Inflammatory macrophage (primary cell): ENCODE measurements at regions not wholly inside any gene's neighbourhood (a gene's known extent, or its start where the extent isn't known, plus 50 kb on each side); places are given as distances from the start of the nearest gene placed in this dataset.
"Not testable (repeated sequence)": the region's sequence is repeated elsewhere in the genome, so short reads cannot be mapped to it uniquely, and the experiment has no call there.

Source experiments
- DNase-seq, 2 donors: peaks; one replicate each; pipeline ENCODE4 v3.0.0-alpha.2; 2020 to 2022

DNA sequence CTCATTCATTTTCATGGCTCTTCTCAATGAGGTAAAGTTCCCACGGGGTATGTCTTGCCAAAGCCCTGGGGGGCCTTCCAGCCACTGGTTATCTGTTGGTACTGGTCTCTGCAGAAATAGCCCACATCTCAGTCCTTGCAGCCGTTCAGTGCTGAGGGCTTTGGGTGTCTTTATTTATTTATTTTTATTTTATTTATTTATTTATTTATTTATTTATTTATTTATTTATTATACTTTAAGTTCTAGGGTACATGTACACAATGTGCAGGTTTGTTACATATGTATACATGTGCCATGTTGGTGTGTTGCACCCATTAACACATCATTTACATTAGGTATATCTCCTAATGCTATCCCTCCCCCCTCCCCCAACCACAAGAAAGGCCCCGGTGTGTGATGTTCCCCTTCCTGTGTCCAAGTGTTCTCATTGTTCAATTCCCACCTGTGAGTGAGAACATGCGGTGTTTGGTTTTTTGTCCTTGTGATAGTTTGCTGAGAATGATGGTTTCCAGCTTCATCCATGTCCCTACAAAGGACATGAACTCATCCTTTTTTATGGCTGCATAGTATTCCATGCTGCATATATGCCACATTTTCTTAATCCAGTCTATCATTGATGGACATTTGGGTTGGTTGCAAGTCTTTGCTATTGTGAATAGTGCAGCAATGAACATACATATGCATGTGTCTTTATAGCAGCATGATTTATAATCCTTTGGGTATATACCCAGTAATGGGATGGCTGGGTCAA lies 308.1 kb upstream of the B3GAT1 start:
- not testable (repeated sequence) for DNase-seq

DNA sequence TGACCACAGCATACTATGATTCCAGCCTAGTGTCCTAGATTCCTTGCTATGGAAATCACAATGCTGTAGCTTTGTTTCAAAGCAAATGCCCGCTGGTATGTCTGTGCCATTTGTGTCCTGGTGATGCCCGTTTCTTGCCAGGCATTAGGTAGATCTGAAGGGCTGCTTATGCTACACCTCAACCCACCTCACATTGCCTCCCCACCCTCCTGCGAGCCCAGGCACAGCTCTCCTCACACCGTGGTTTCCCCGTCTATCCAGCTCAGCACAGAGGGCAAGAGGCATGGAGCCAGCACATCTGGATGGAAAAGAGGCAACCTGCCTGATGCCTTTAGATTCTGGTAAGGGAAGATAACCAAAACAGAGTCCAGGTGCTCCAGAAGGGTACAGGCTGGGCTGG lies 307.4 kb upstream of the B3GAT1 start:
- no peak for DNase-seq

DNA sequence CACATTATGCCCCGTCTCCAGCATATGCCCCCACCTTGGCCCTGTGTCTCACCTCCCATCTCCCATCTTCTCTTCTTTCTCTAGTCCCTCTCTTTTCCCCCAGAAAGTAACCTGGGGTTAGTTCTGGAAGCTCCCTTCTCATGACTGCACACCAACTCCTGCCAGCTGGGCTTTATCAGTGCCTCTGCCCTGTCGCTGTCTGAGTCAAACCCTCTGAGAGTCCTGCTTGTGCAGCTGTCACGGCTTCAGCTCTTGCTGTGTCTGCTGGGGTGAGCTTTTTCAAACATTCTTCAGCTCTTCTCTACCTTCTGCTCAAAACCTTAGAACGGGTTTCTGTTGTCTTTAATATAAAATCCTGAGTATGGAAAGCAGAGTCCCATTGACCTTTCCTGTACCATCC lies 304.5 kb upstream of the B3GAT1 start:
- DNase-seq, result no peak

DNA sequence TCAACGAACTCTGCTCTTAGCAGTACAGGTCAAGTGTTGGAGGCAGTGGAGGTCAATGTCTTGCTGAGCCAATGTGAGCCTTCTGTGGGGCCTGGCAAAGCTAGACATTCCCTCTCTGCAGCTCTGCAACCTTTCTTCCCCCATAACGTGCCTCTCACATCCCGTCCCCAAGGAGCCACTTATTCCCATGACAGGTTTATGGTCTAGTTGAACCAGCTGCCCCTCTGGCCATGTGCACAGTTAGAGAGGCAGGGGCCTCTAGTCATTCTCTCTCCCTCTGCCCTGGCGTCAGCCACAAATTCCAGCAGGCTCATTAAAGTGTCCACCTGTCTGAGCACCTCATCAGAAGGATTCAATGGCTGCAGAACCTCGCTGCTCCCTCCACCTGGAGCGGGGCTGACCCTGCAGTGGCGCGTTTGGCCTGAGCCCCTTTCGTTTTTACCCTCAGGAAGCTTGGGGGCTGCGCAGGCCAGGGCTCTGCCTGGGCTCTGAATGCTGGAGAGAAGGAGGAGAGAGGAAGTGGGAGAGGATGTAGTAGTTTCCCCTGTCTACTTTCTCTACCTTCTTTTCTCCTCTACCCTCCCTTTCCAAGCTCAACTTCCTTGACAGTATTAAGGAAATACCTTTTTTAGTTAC lies 302.1 kb upstream of the B3GAT1 start:
- DNase-seq, result no peak

- DNase-seq, result no peak
Observed at GRCh38 chr11:134712228-134713145, 300.4 kb upstream of the B3GAT1 start.

DNA sequence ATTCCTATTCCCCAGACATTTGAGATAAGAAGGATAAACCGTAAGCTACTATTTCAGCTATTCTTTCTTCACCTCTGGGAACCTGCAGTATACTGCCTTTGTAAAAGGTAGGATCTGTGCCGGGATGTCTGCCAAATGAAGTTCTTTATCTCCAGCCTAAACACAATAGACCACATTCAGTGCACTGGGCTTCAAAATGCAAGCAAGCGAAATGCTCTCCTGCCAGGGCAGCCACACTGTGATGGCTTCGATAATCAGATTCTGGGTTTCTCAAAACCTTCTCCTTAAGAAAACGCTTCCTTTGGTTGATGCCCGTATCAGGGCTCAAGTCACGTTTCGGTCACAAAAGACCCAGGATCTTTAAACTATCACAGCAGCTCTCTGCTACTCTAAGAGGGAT lies 299.5 kb upstream of the B3GAT1 start:
- DNase-seq, result no peak

DNA sequence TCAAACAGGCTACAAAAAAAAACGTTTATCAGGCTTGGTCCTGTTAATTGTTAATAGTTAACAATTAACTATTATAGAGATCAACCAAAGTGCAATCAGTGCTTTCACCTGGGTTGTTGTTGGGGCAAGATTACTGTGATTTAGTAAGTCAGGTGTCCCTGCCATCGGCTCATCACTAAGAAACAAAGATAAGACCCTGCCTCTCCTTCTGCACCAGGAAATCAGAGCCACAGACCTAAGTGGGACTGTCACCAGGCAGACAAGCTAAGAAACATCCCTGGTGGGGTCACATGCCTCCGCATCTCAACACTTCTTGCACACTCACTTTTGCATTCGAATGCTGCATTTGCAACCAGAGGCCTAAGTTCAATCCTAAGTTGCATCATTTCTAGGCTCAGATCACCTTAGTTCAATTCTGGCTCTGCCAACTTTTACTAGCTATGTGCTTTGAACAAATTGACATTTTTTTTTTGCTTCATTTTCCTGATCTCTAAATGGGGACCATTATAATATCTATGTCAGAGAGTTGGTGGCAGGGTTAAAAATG lies 298.9 kb upstream of the B3GAT1 start:
- no peak for DNase-seq

DNA sequence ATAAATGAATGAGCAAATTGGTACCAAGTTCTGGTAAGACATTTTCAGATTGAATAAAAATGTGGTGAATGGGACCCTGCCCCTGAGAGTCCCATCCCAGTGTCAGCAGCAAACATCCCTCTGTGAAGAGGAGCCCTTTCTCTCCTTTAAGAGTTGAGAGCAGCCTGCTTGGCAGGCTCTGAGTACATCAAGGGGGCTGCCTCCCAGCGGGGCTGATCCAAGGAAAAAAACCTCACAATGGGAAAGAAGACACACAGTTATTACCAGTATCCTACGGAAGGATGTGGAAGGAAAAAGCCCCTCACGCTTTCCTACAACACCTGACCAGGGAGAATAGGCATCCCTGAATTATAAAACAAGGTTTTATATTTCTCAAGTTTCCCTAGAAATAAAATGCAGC lies 293.8 kb upstream of the B3GAT1 start:
- no peak for DNase-seq

- DNase-seq, result no peak
Observed at GRCh38 chr11:134702827-134703226, 290.8 kb upstream of the B3GAT1 start.

GRCh38 chr11:134701564-134702165 lies 289.6 kb upstream of the B3GAT1 start:
- DNase-seq, result no peak

DNA sequence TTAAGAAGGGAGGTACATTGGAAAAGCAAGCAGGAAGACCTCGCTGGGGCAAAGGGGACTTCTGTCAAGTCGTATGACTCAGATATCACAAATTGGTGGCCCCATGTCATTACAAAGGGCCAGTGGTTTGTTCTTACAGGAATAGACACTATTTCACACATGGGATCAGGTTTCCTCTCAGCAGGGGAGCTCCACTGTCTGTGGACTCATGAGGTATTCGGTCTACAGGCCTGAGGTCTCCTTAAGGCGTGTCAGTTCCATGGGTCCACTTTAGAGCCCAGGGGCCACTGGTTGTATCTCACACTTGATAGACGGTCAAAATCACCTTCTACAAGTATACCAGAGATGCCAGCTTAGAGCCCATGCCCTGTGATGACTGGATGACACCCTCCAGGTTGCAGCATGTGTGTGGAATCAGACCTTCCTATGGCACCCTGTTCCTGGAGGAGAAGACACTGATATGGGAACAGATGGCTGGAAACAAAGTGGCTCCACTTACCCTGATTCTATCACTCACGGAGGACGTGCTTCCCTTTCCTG lies 288.1 kb upstream of the B3GAT1 start:
- no peak for DNase-seq

DNA sequence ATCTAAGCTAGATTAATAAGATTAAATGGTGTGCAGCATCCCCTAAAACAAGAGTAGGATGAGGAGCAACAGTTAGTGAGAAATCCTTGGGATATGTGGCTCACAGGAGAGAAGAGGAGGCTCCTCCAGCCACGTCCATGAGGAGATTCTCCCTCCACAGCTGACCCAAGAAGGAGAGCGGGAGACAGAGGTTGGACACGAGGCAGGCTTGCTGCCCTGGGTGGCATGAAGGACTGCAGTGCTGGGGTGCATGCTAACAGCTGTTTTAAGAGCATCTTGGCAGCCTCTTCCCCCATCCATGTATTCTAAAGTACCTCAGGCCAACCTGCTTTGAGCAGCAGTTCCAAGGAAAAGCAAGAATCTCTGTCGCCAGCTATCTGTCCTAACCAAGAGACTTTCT lies 284.4 kb upstream of the B3GAT1 start:
- DNase-seq, result no peak

GRCh38 chr11:134691985-134692384 lies 279.9 kb upstream of the B3GAT1 start:
- no peak for DNase-seq

- DNase-seq, result no peak
Observed at GRCh38 chr11:134691295-134691873, 279.3 kb upstream of the B3GAT1 start.

DNA sequence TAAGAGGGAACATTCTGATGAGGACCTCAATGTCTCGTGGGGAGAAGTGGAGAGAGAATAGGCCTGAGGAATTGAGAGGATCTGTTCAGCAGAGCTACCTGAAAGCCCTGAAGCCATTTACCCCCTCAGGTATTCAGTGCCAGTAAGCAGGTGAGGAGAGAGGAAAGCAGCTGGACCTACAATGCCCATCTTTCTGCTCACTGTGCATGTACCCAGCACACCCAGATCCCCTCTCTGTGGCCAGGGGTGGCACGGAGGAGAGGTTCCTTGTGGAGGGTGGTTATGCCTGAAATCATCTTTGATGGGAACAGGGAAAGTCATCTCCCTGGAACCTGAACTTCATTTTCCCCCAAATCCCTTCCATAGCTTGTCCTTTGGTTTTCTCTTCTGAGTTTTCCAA lies 277.8 kb upstream of the B3GAT1 start:
- no peak for DNase-seq

GRCh38 chr11:134687548-134687947 lies 275.5 kb upstream of the B3GAT1 start:
- DNase-seq, result no peak

- no peak for DNase-seq
Observed at GRCh38 chr11:134686460-134687061, 274.5 kb upstream of the B3GAT1 start.

GRCh38 chr11:134685793-134686380 lies 273.8 kb upstream of the B3GAT1 start:
- no peak for DNase-seq

DNA sequence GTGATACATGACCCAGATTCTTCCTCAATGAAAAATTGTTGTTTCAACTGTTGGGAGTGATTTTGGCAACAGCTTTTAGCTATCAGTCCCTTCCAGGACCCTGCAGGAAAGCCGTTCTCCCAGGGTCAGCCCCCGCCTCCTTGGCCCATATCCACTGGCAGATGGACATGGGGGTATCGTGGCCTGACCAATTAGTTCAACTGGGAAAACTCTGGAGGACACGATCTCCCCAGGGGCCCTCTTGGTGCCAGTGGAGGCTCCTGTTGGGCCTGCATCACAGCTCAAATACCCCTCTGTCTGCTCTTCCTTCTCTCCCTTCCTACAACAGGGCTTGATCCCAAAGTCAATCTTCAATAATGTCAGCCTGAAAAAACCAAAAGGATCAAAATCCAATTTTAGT lies 272.5 kb upstream of the B3GAT1 start:
- no peak for DNase-seq

DNA sequence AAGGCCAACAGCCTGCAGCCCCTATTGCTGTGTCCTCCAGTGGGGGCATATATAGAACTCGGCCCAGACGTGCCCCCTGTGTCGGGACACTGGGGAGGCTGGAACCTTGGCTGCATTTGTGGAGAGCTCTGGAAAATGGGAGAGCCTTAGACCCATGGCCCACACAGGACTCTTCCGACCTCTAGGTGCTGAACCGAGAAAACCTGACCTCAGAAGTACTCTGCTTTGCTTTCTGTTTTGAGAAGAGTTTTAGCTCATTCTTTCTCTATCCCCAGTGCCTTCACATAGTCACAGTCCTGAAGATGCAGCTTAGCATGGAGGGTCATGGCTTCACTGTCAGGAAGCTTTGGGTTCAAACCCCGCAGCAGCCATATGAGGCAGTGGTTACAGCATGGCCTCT lies 271.8 kb upstream of the B3GAT1 start:
- DNase-seq, result no peak

- DNase-seq, result no peak
Observed at GRCh38 chr11:134682577-134682976, 270.5 kb upstream of the B3GAT1 start.
